GM12878 (cell line): ENCODE measurements at regions not wholly inside any gene's neighbourhood (a gene's known extent, or its start where the extent isn't known, plus 50 kb on each side); places are given as distances from the start of the nearest gene placed in this dataset.

Experiments
- ATAC-seq: fragments of 200-7000 bp; cut with Tn5 transposase; 3 replicates; pipeline ENCODE4 v1.9.1; 2020; ENCODE audit warnings: mild to moderate bottlenecking, moderate library complexity
- BruUV-seq: library from RNA; stranded (reverse); fragments of 400-500 nt; replicated peaks from 2 replicates; lab custom pipeline; 2021; lab: Mats Ljungman, UMichigan
- CTCF ChIA-PET: fragments of 300-600 bp; sonication (Branson Sonifier 250); formaldehyde crosslinking; extraction: SDS; loops from one replicate; lab custom pipeline; 2021; ENCODE audit warnings: inconsistent platforms; lab: Yijun Ruan, JAX
- POLR2A ChIA-PET: fragments of 350-600 bp; formaldehyde crosslinking; extraction: SDS; loops from one replicate; lab custom pipeline; 2021; ENCODE audit warnings: inconsistent platforms; lab: Charles Lee
- RAD21 ChIA-PET: fragments of 300-600 bp; sonication (Branson Sonifier 250); formaldehyde crosslinking; loops from one replicate; lab custom pipeline; 2023; ENCODE audit warnings: antibody characterized with exemption; ENCODE audit not compliant: unreplicated experiment; lab: Charles Lee
- SMC1A ChIA-PET: fragments of 300-600 bp; sonication (Branson Sonifier 250); formaldehyde crosslinking; loops from one replicate; lab custom pipeline; 2023; ENCODE audit not compliant: unreplicated experiment, uncharacterized antibody; lab: Charles Lee
- DNase-seq: peaks from one replicate; pipeline ENCODE4 v3.0.0-alpha.2; 2011; ENCODE audit warnings: low read depth, low spot score
- FAIRE-seq: peaks from 3 replicates; lab custom pipeline; 2011; peaks lifted over from hg19 to GRCh38; lab: Jason Lieb, UNC
- H2AFZ ChIP-seq: 2 replicates; pipeline ENCODE4 v1.6.0; 2011; ENCODE audit warnings: low read depth, low read length, control low read depth; ENCODE audit not compliant: control insufficient read depth
- H3K27ac ChIP-seq: 2 replicates; pipeline ENCODE4 v1.5.1; 2011; ENCODE audit warnings: control low read depth; ENCODE audit not compliant: control insufficient read depth, insufficient read depth
- H3K27me3 ChIP-seq, 2 experiments: replicated peaks in 1 of 2; 2 replicates each; pipeline versions ENCODE4 v1.6.0 to v1.6.1; 2011; ENCODE audit warnings: low read length in 1 of 2; ENCODE audit not compliant: control insufficient read depth in 2 of 2, insufficient read depth in 2 of 2
- H3K36me3 ChIP-seq, 2 experiments: 2 replicates each; pipeline ENCODE4 v1.5.1; 2011; ENCODE audit warnings: low read length in 1 of 2; ENCODE audit not compliant: control insufficient read depth in 2 of 2, insufficient read depth in 2 of 2
- H3K4me1 ChIP-seq: 2 replicates; pipeline ENCODE4 v1.6.1; 2011; ENCODE audit warnings: mild to moderate bottlenecking, low read length, moderate library complexity, mixed read lengths; ENCODE audit not compliant: control insufficient read depth, insufficient read depth
- H3K4me2 ChIP-seq: 2 replicates; pipeline ENCODE4 v1.6.0; 2011; ENCODE audit warnings: control low read depth; ENCODE audit not compliant: control insufficient read depth, insufficient read depth
- H3K4me3 ChIP-seq: fragments of 200-600 bp; sonication (generic); 2 replicates; pipeline ENCODE4 v1.5.1; 2016
- H3K79me2 ChIP-seq: 2 replicates; pipeline ENCODE4 v1.6.0; 2011; ENCODE audit warnings: low read length; ENCODE audit not compliant: control insufficient read depth, insufficient read depth
- H3K9ac ChIP-seq: 2 replicates; pipeline ENCODE4 v1.8.0; 2011; ENCODE audit warnings: low read length, control low read depth, mixed read lengths; ENCODE audit not compliant: control insufficient read depth, insufficient read depth
- H3K9me3 ChIP-seq: replicated peaks from 3 replicates; pipeline ENCODE4 v1.5.1; 2011; ENCODE audit warnings: mild to moderate bottlenecking, low read length; ENCODE audit not compliant: control insufficient read depth, insufficient read depth
- H4K20me1 ChIP-seq: 2 replicates; pipeline ENCODE4 v1.6.0; 2011; ENCODE audit not compliant: control insufficient read depth, insufficient read depth
- BACH1 ChIP-seq: fragments of 450-650 bp; IDR thresholded peaks from 2 replicates; pipeline ENCODE4 v1.6.1; 2017; ENCODE audit warnings: mild to moderate bottlenecking, borderline replicate concordance
- BMI1 ChIP-seq: fragments of 450-650 bp; IDR thresholded peaks from 2 replicates; pipeline ENCODE4 v1.6.1; 2016; ENCODE audit warnings: mild to moderate bottlenecking, moderate library complexity, borderline replicate concordance
- ESRRA ChIP-seq: IDR thresholded peaks from 2 replicates; pipeline ENCODE4 v1.6.1; 2012; ENCODE audit warnings: mild to moderate bottlenecking, low read length, improper control_type of control experiment
- MAX ChIP-seq: IDR thresholded peaks from 2 replicates; pipeline ENCODE4 v1.6.1; 2012; ENCODE audit warnings: low read depth, low read length, improper control_type of control experiment
- MTA3 ChIP-seq: IDR thresholded peaks from 2 replicates; pipeline ENCODE4 v1.6.1; 2012; ENCODE audit warnings: low read length, inconsistent platforms, borderline replicate concordance
- NKRF ChIP-seq: fragments of 450-650 bp; conservative IDR thresholded peaks from 2 replicates; pipeline ENCODE4 v1.6.1; 2017; ENCODE audit warnings: mild to moderate bottlenecking, moderate library complexity
- NR2C2 ChIP-seq: IDR thresholded peaks from 2 replicates; pipeline ENCODE4 v1.6.1; 2011; ENCODE audit warnings: borderline replicate concordance, low read depth; ENCODE audit not compliant: control insufficient read depth, insufficient read length
- PAX8 ChIP-seq: fragments of 450-650 bp; IDR thresholded peaks from 2 replicates; pipeline ENCODE4 v1.6.1; 2017; ENCODE audit warnings: mild to moderate bottlenecking, moderate library complexity
- POLR2AphosphoS5 ChIP-seq: IDR thresholded peaks from 2 replicates; pipeline ENCODE4 v1.6.1; 2011; ENCODE audit warnings: mild to moderate bottlenecking, low read length, inconsistent platforms
- RCOR1 ChIP-seq: conservative IDR thresholded peaks from 2 replicates; pipeline ENCODE4 v1.6.1; 2012; ENCODE audit warnings: low read depth, low read length, improper control_type of control experiment
- SMAD1 ChIP-seq: fragments of 450-650 bp; IDR thresholded peaks from 2 replicates; pipeline ENCODE4 v1.6.1; 2018; ENCODE audit warnings: mild to moderate bottlenecking, low read depth; ENCODE audit not compliant: partially characterized antibody
- SREBF1 ChIP-seq: IDR thresholded peaks from 2 replicates; pipeline ENCODE4 v1.6.1; 2012; ENCODE audit warnings: mild to moderate bottlenecking, low read length
- SREBF2 ChIP-seq: IDR thresholded peaks from 2 replicates; pipeline ENCODE4 v1.6.1; 2012; ENCODE audit warnings: mild to moderate bottlenecking, low read length
- SUPT20H ChIP-seq: IDR thresholded peaks from 2 replicates; pipeline ENCODE4 v1.6.1; 2011; ENCODE audit warnings: low read depth, mild to moderate bottlenecking, low read length, moderate library complexity, borderline replicate concordance; ENCODE audit not compliant: control insufficient read depth
- TCF12 ChIP-seq: IDR thresholded peaks from 2 replicates; pipeline ENCODE4 v1.6.1; 2011; ENCODE audit warnings: low read depth, mild to moderate bottlenecking, low read length
- ZNF217 ChIP-seq: fragments of 450-650 bp; IDR thresholded peaks from 2 replicates; pipeline ENCODE4 v1.6.1; 2017; ENCODE audit warnings: antibody characterized with exemption, mild to moderate bottlenecking
- ZNF24 ChIP-seq: fragments of 450-650 bp; IDR thresholded peaks from 2 replicates; pipeline ENCODE4 v1.6.1; 2017; ENCODE audit warnings: antibody characterized with exemption, mild to moderate bottlenecking
- ZZZ3 ChIP-seq: IDR thresholded peaks from 2 replicates; pipeline ENCODE4 v1.6.1; 2011; ENCODE audit warnings: low read depth; ENCODE audit not compliant: control insufficient read depth, insufficient read length
- WGBS: methylation state at CpG from one replicate; pipeline ENCODE4 v1.1.6; 2016; ENCODE audit warnings: low lambda C conversion rate; ENCODE audit not compliant: insufficient replicate concordance, insufficient coverage; ENCODE audit errors: missing lambda C conversion rate; 5-methylcytosine and 5-hydroxymethylcytosine counted together
- in situ Hi-C: fragments of 300-500 bp; cut with MboI; formaldehyde crosslinking; loops from 9 replicates; pipeline ENCODE4 v1.14.3; 2018; ENCODE audit warnings: mixed read lengths
- intact Hi-C: fragments of 100-400 bp; cut with micrococcal nuclease; formaldehyde crosslinking; loops from one replicate; pipeline ENCODE4 v1.14.2; 2022; ENCODE audit not compliant: unreplicated experiment

- TF ChIP-seq RCOR1 (no peak), SREBF1 (no peak), PAX8 (no peak), NKRF (no peak), MAX (no peak), BACH1 (no peak), ZNF217 (no peak), SMAD1 (no peak), ZNF24 (no peak), SREBF2 (no peak)
Observed at GRCh38 chr15:69508659-69509058, 56.0 kb downstream of the RPLP1 start (continued).

GRCh38 chr15:69509131-69509530 is 56.5 kb downstream of the RPLP1 start:
- H3K9me3 ChIP-seq, result no peaks in the 10 kb centered on the region
- FAIRE-seq (no peak), ATAC-seq (no peak)

More at GRCh38 chr15:69509131-69509530, 56.5 kb downstream of the RPLP1 start:
- in situ Hi-C loops, result no loop called here
- Histone ChIP-seq H3K4me3 (no peak overlapping the region), H3K27me3 (peaks cover 0 to 2% of the 10 kb centered on the region in 2 experiments; a peak in 1 of 4 replicates), H2AFZ (no peak overlapping the region), H3K27ac (no peak overlapping the region), H3K79me2 (no peaks in the 10 kb centered on the region), H3K4me2 (no peak overlapping the region), H3K4me1 (no peaks in the 10 kb centered on the region), H4K20me1 (no peaks in the 10 kb centered on the region), H3K36me3 (no peaks in the 10 kb centered on the region), H3K9ac (no peak overlapping the region)
- BruUV-seq, result no TSS peak
- TF ChIP-seq ZZZ3, result no peak
- no peak for TF ChIP-seq BMI1
- TF ChIP-seq NR2C2, result no peak
- no peak for TF ChIP-seq MTA3
- no peak for TF ChIP-seq TCF12
- no peak for TF ChIP-seq ESRRA
- no peak for TF ChIP-seq SUPT20H
- no peak for TF ChIP-seq POLR2AphosphoS5
- intact Hi-C loops, result no loop called here
- RAD21 ChIA-PET, result no interaction called here
- POLR2A ChIA-PET, result no interaction called here
- no peak for DNase-seq
- whole genome bisulfite sequencing, result 16% methylated on average over 4 of the region's 4 CpGs
- SMC1A ChIA-PET, result no interaction called here
- CTCF ChIA-PET, result interaction anchor here (1.4 kb wide), 1 partner anchor 31 kb away, joined by 5 read pairs; no protein-coding TSS in a partner anchor
